Body of pancreas (tissue), 4 donors: ENCODE measurements at regions not wholly inside any gene's neighbourhood (a gene's known extent, or its start where the extent isn't known, plus 50 kb on each side); places are given as distances from the start of the nearest gene placed in this dataset.

Source experiments
- POLR2A ChIP-seq, 3 donors: fragments of 450-650 bp; IDR thresholded peaks; one replicate each; pipeline ENCODE4 v1.6.1; 2016; ENCODE audit warnings: antibody characterized with exemption in 3 of 3, mild to moderate bottlenecking in 2 of 3
- TF ChIP-seq, protein P1 (sequence below), 7 experiments: fragments of 450-650 bp in 4 of 7; fragments of 200-600 bp in 3 of 7; sonication (generic) in 3 of 7; IDR thresholded peaks; one replicate each; pipeline ENCODE4 v1.5.1; 2016 to 2019; ENCODE audit warnings: antibody characterized with exemption in 7 of 7

DNA sequence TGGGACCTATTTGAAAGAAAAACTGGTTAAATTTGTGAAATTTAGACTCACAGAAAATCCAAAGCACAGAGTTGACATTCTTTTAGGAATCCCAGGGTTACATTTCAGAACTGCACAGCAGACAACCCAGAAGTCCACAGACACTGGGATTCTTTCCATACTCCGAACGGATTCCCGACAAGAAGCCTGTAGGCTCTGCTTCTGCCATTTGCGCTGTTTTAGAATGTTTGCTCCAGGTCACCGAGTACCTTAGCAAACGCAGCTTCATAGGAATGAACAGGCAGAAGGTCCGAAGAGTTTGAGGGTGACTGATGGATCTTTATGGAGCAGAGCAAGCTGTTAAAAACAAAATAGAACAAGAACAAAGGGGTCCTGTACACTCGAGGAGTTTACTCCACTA is 84.5 kb upstream of the NFIB start:
- no peak for TF ChIP-seq POLR2A (IDR thresholded peaks at IDR 0.05)
- TF ChIP-seq, protein P1, sequence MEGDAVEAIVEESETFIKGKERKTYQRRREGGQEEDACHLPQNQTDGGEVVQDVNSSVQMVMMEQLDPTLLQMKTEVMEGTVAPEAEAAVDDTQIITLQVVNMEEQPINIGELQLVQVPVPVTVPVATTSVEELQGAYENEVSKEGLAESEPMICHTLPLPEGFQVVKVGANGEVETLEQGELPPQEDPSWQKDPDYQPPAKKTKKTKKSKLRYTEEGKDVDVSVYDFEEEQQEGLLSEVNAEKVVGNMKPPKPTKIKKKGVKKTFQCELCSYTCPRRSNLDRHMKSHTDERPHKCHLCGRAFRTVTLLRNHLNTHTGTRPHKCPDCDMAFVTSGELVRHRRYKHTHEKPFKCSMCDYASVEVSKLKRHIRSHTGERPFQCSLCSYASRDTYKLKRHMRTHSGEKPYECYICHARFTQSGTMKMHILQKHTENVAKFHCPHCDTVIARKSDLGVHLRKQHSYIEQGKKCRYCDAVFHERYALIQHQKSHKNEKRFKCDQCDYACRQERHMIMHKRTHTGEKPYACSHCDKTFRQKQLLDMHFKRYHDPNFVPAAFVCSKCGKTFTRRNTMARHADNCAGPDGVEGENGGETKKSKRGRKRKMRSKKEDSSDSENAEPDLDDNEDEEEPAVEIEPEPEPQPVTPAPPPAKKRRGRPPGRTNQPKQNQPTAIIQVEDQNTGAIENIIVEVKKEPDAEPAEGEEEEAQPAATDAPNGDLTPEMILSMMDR (IDR thresholded peaks at IDR 0.05): no peak
